NCI-H187 treated with DMSO at 0.1 percent for 48 hours (cell line): ENCODE measurements at regions not wholly inside any gene's neighbourhood (a gene's known extent, or its start where the extent isn't known, plus 50 kb on each side); places are given as distances from the start of the nearest gene placed in this dataset.

Experiments used
- DNase-seq: peaks from one replicate; lab custom pipeline; 2025; lab: John Stamatoyannopoulos, UW

- DNase-seq = no peak
Measured at GRCh38 chr2:161029321-161029720, 130.9 kb upstream of the TANK start.

GRCh38 chr2:161030260-161031063, 129.8 kb upstream of the TANK start:
- DNase-seq = no peak

GRCh38 chr2:161031511-161031910, 128.7 kb upstream of the TANK start:
- no peak for DNase-seq

- DNase-seq = no peak
Measured at GRCh38 chr2:161032635-161033034, 127.6 kb upstream of the TANK start.

GRCh38 chr2:161033059-161033660, 127.1 kb upstream of the TANK start:
- no peak for DNase-seq

GRCh38 chr2:161036926-161037325, 123.3 kb upstream of the TANK start:
- no peak for DNase-seq

- no peak for DNase-seq
Measured at GRCh38 chr2:161039071-161039470, 121.2 kb upstream of the TANK start.

GRCh38 chr2:161041356-161041755, 118.9 kb upstream of the TANK start:
- DNase-seq = no peak

- DNase-seq = no peak
Measured at GRCh38 chr2:161042990-161043625, 117.1 kb upstream of the TANK start.

GRCh38 chr2:161044095-161044865, 115.9 kb upstream of the TANK start:
- no peak for DNase-seq

- DNase-seq = no peak
Measured at GRCh38 chr2:161044921-161045320, 115.3 kb upstream of the TANK start.

GRCh38 chr2:161045726-161046125, 114.5 kb upstream of the TANK start:
- no peak for DNase-seq

- no peak for DNase-seq
Measured at GRCh38 chr2:161046876-161047275, 113.4 kb upstream of the TANK start.

- DNase-seq = no peak
Measured at GRCh38 chr2:161048317-161048716, 111.9 kb upstream of the TANK start.

- no peak for DNase-seq
Measured at GRCh38 chr2:161049559-161049958, 110.7 kb upstream of the TANK start.

GRCh38 chr2:161052214-161052613, 108.0 kb upstream of the TANK start:
- no peak for DNase-seq

- no peak for DNase-seq
Measured at GRCh38 chr2:161055289-161055688, 104.9 kb upstream of the TANK start.

GRCh38 chr2:161059388-161059787, 100.8 kb upstream of the TANK start:
- DNase-seq = no peak

- no peak for DNase-seq
Measured at GRCh38 chr2:161061786-161062185, 98.4 kb upstream of the TANK start.

GRCh38 chr2:161063157-161063945, 96.9 kb upstream of the TANK start:
- DNase-seq = peak; percentile 7

- DNase-seq = no peak
Measured at GRCh38 chr2:161063946-161064306, 96.3 kb upstream of the TANK start.

- no peak for DNase-seq
Measured at GRCh38 chr2:161067846-161068350, 92.3 kb upstream of the TANK start.
